HEK293 (cell line): ENCODE measurements at regions not wholly inside any gene's neighbourhood (a gene's known extent, or its start where the extent isn't known, plus 50 kb on each side); places are given as distances from the start of the nearest gene placed in this dataset.

ENCODE experiments used
- CTCF ChIA-PET: fragments of 350-600 bp; formaldehyde crosslinking; extraction: SDS; loops from one replicate; lab custom pipeline; 2021; ENCODE audit warnings: antibody characterized with exemption; lab: Yijun Ruan, JAX
- POLR2A ChIA-PET: fragments of 300-600 bp; formaldehyde crosslinking; extraction: SDS; loops from one replicate; lab custom pipeline; 2020; ENCODE audit warnings: antibody characterized with exemption, inconsistent platforms; lab: Yijun Ruan, JAX
- H3K27ac ChIP-seq: fragments of 200-500 bp; sonication (Bioruptor generic); 2 replicates; pipeline ENCODE4 v1.5.1; 2014; ENCODE audit warnings: low read depth, low read length, control low read depth, inconsistent platforms; ENCODE audit errors: extremely low read depth
- H3K36me3 ChIP-seq, 2 experiments: fragments of 200-500 bp in 1 of 2; sonication (Bioruptor generic) in 1 of 2; 1 replicate in 1 of 2; 2 replicates in 1 of 2; pipeline ENCODE4 v1.5.1; 2014 to 2017; ENCODE audit warnings: inconsistent platforms in 2 of 2, low read length in 2 of 2; ENCODE audit not compliant: control insufficient read depth in 2 of 2, insufficient read depth in 1 of 2
- H3K4me1 ChIP-seq: fragments of 200-500 bp; sonication (Bioruptor generic); 2 replicates; pipeline ENCODE4 v1.5.1; 2014; ENCODE audit warnings: mild to moderate bottlenecking, low read length, inconsistent platforms; ENCODE audit not compliant: control insufficient read depth, insufficient read depth
- H3K4me3 ChIP-seq: 2 replicates; pipeline ENCODE4 v1.5.1; 2011; ENCODE audit warnings: low read depth, mild to moderate bottlenecking, control low read depth, low read length, moderate library complexity
- H3K9me3 ChIP-seq: fragments of 200-500 bp; sonication (Bioruptor generic); 2 replicates; pipeline ENCODE4 v1.5.1; 2014; ENCODE audit warnings: low read depth, low read length, inconsistent platforms; ENCODE audit not compliant: control insufficient read depth, insufficient read depth
- IKZF3 ChIP-seq: fragments of 450-650 bp; IDR thresholded peaks from 2 replicates; pipeline ENCODE4 v1.5.0; 2018; ENCODE audit warnings: missing biosample characterization, mild to moderate bottlenecking, missing genetic modification characterization, moderate library complexity
- SCRT1 ChIP-seq: fragments of 450-650 bp; formaldehyde crosslinking; IDR thresholded peaks from 2 replicates; pipeline ENCODE4 v1.5.1; 2016; ENCODE audit warnings: missing biosample characterization, missing genetic modification characterization, borderline replicate concordance
- SP3 ChIP-seq: fragments of 450-650 bp; formaldehyde crosslinking; IDR thresholded peaks from 2 replicates; pipeline ENCODE4 v1.5.1; 2016; ENCODE audit warnings: missing biosample characterization, missing genetic modification characterization
- TCF7L2 ChIP-seq: IDR thresholded peaks from 2 replicates; pipeline ENCODE4 v1.6.1; 2011; ENCODE audit warnings: low read depth, mild to moderate bottlenecking, inconsistent platforms, low read length, moderate library complexity, borderline replicate concordance
- ZFP41 ChIP-seq: fragments of 450-650 bp; formaldehyde crosslinking; IDR thresholded peaks from 2 replicates; pipeline ENCODE4 v1.5.1; 2016; ENCODE audit warnings: missing biosample characterization, missing genetic modification characterization, borderline replicate concordance
- ZIC2 ChIP-seq: fragments of 450-650 bp; formaldehyde crosslinking; IDR thresholded peaks from 2 replicates; pipeline ENCODE4 v1.5.1; 2016; ENCODE audit warnings: missing biosample characterization, missing genetic modification characterization
- ZNF112 ChIP-seq: fragments of 450-650 bp; formaldehyde crosslinking; IDR thresholded peaks from 2 replicates; pipeline ENCODE4 v1.5.0; 2017; ENCODE audit warnings: missing biosample characterization, missing genetic modification characterization
- ZNF211 ChIP-seq: fragments of 450-650 bp; formaldehyde crosslinking; IDR thresholded peaks from 2 replicates; pipeline ENCODE4 v1.5.1; 2016; ENCODE audit warnings: low read depth, missing biosample characterization, missing genetic modification characterization
- ZNF214 ChIP-seq: fragments of 450-650 bp; formaldehyde crosslinking; IDR thresholded peaks from 2 replicates; pipeline ENCODE4 v1.5.1; 2017; ENCODE audit warnings: missing biosample characterization, mild to moderate bottlenecking, missing genetic modification characterization, borderline replicate concordance
- ZNF248 ChIP-seq: fragments of 450-650 bp; formaldehyde crosslinking; IDR thresholded peaks from 2 replicates; pipeline ENCODE4 v1.5.1; 2017; ENCODE audit warnings: missing biosample characterization, missing genetic modification characterization
- ZNF324 ChIP-seq: fragments of 450-650 bp; formaldehyde crosslinking; IDR thresholded peaks from 2 replicates; pipeline ENCODE4 v1.5.1; 2016; ENCODE audit warnings: missing biosample characterization, missing genetic modification characterization
- ZNF366 ChIP-seq: fragments of 450-650 bp; formaldehyde crosslinking; conservative IDR thresholded peaks from 2 replicates; pipeline ENCODE4 v1.5.1; 2016; ENCODE audit warnings: missing biosample characterization, missing genetic modification characterization
- ZNF37A ChIP-seq: fragments of 450-650 bp; IDR thresholded peaks from 2 replicates; pipeline ENCODE4 v1.5.1; 2018; ENCODE audit warnings: missing biosample characterization, missing genetic modification characterization
- ZNF423 ChIP-seq: fragments of 450-650 bp; formaldehyde crosslinking; IDR thresholded peaks from 2 replicates; pipeline ENCODE4 v1.5.1; 2016; ENCODE audit warnings: missing biosample characterization, missing genetic modification characterization
- ZNF514 ChIP-seq: fragments of 450-650 bp; formaldehyde crosslinking; IDR thresholded peaks from 2 replicates; pipeline ENCODE4 v1.5.1; 2016; ENCODE audit warnings: missing biosample characterization, missing genetic modification characterization
- ZNF529 ChIP-seq: fragments of 450-650 bp; formaldehyde crosslinking; IDR thresholded peaks from 2 replicates; pipeline ENCODE4 v1.5.1; 2017; ENCODE audit warnings: missing genetic modification characterization, missing biosample characterization; ENCODE audit not compliant: insufficient replicate concordance
- ZNF558 ChIP-seq: fragments of 450-650 bp; formaldehyde crosslinking; IDR thresholded peaks from 2 replicates; pipeline ENCODE4 v1.5.1; 2016; ENCODE audit warnings: missing biosample characterization, missing genetic modification characterization
- ZNF707 ChIP-seq: fragments of 450-650 bp; formaldehyde crosslinking; IDR thresholded peaks from 2 replicates; pipeline ENCODE4 v1.5.1; 2016; ENCODE audit warnings: missing biosample characterization, missing genetic modification characterization
- ZNF785 ChIP-seq: fragments of 450-650 bp; formaldehyde crosslinking; IDR thresholded peaks from 2 replicates; pipeline ENCODE4 v1.5.1; 2016; ENCODE audit warnings: missing biosample characterization, missing genetic modification characterization
- ZSCAN30 ChIP-seq: fragments of 450-650 bp; IDR thresholded peaks from 2 replicates; pipeline ENCODE4 v1.5.1; 2018; ENCODE audit warnings: missing biosample characterization, mild to moderate bottlenecking, missing genetic modification characterization, moderate library complexity
- TF ChIP-seq, protein P1 (sequence below): fragments of 450-650 bp; formaldehyde crosslinking; IDR thresholded peaks from 2 replicates; pipeline ENCODE4 v1.5.1; 2016; ENCODE audit warnings: missing biosample characterization, missing genetic modification characterization
- TF ChIP-seq, protein P2 (sequence below): fragments of 450-650 bp; formaldehyde crosslinking; IDR thresholded peaks from 2 replicates; pipeline ENCODE4 v1.5.1; 2016; ENCODE audit warnings: missing biosample characterization, missing genetic modification characterization
- TF ChIP-seq, protein P3 (sequence below): fragments of 450-650 bp; formaldehyde crosslinking; IDR thresholded peaks from 2 replicates; pipeline ENCODE4 v1.5.1; 2016; ENCODE audit warnings: missing biosample characterization, missing genetic modification characterization, low read depth
- TF ChIP-seq, protein P4 (sequence below): fragments of 450-650 bp; formaldehyde crosslinking; IDR thresholded peaks from 2 replicates; pipeline ENCODE4 v1.5.1; 2016; ENCODE audit warnings: missing biosample characterization, missing genetic modification characterization
- TF ChIP-seq, protein P5 (sequence below): fragments of 450-650 bp; formaldehyde crosslinking; IDR thresholded peaks from 2 replicates; pipeline ENCODE4 v1.5.1; 2016; ENCODE audit warnings: missing biosample characterization, missing genetic modification characterization

DNA sequence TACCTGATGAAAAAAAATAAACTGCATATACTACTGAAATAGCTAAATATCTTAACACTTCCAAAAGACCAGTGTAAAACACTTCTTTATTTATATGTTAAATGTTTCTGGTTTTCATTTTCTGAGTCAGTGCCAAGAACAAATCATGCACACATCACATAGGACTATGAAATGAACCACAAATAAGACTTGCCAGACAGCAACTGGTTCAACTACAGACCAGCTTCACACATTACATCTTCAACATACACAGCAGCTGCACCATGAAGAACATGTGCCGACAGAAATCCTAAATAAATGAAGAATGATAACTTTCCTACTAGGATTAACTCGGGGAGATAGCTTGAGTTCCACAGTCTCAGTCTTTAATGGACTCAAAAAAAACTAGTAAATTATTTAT is 168.3 kb upstream of the STXBP5 start (continued):
- TF ChIP-seq, protein P1, sequence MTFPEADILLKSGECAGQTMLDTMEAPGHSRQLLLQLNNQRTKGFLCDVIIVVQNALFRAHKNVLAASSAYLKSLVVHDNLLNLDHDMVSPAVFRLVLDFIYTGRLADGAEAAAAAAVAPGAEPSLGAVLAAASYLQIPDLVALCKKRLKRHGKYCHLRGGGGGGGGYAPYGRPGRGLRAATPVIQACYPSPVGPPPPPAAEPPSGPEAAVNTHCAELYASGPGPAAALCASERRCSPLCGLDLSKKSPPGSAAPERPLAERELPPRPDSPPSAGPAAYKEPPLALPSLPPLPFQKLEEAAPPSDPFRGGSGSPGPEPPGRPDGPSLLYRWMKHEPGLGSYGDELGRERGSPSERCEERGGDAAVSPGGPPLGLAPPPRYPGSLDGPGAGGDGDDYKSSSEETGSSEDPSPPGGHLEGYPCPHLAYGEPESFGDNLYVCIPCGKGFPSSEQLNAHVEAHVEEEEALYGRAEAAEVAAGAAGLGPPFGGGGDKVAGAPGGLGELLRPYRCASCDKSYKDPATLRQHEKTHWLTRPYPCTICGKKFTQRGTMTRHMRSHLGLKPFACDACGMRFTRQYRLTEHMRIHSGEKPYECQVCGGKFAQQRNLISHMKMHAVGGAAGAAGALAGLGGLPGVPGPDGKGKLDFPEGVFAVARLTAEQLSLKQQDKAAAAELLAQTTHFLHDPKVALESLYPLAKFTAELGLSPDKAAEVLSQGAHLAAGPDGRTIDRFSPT (tag by site-specific recombination), result no peak
- TF ChIP-seq ZNF37A (tag by site-specific recombination), result no peak
- no peak for TF ChIP-seq ZSCAN30 (tag by site-specific recombination)

DNA sequence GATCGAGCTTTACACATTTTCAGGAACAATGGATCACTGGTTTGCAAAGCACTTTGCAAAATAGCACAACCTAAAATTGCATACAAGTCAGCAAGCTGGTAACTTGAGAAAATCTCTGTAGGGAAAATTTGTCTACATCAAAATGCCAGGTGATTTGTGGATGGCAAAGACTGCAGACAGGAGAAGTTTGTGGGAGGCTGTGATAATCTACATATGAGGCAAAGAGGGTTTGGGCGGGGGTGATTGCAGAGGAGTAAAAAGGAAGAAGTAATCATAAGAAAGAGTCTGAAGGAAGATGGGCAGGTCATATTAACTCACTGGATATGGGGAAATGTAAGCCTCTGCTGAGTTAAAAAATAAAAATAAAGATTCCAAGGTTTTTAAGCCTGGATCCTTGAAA is 166.3 kb upstream of the STXBP5 start:
- H3K4me1 ChIP-seq, result no peaks in the 10 kb centered on the region
- no peak overlapping the region for H3K4me3 ChIP-seq
- no peaks in the 10 kb centered on the region for H3K36me3 ChIP-seq
- H3K9me3 ChIP-seq, result no peaks in the 10 kb centered on the region
- H3K27ac ChIP-seq, result no peak overlapping the region
- POLR2A ChIA-PET, result no interaction called here
- CTCF ChIA-PET, result interaction anchor here (0.6 to 1.0 kb wide), 3 partner anchors 15 to 133 kb away, joined by 3 to 4 read pairs (median 3); no protein-coding TSS in a partner anchor
- no peak for TF ChIP-seq ZNF324
- no peak for TF ChIP-seq ZFP41
- TF ChIP-seq, protein P2, sequence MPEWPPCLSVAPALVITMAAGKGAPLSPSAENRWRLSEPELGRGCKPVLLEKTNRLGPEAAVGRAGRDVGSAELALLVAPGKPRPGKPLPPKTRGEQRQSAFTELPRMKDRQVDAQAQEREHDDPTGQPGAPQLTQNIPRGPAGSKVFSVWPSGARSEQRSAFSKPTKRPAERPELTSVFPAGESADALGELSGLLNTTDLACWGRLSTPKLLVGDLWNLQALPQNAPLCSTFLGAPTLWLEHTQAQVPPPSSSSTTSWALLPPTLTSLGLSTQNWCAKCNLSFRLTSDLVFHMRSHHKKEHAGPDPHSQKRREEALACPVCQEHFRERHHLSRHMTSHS (tag by site-specific recombination), result no peak
- TF ChIP-seq, protein P3, sequence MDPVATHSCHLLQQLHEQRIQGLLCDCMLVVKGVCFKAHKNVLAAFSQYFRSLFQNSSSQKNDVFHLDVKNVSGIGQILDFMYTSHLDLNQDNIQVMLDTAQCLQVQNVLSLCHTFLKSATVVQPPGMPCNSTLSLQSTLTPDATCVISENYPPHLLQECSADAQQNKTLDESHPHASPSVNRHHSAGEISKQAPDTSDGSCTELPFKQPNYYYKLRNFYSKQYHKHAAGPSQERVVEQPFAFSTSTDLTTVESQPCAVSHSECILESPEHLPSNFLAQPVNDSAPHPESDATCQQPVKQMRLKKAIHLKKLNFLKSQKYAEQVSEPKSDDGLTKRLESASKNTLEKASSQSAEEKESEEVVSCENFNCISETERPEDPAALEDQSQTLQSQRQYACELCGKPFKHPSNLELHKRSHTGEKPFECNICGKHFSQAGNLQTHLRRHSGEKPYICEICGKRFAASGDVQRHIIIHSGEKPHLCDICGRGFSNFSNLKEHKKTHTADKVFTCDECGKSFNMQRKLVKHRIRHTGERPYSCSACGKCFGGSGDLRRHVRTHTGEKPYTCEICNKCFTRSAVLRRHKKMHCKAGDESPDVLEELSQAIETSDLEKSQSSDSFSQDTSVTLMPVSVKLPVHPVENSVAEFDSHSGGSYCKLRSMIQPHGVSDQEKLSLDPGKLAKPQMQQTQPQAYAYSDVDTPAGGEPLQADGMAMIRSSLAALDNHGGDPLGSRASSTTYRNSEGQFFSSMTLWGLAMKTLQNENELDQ (tag by site-specific recombination), result no peak
- TF ChIP-seq ZIC2 (tag by site-specific recombination), result no peak
- TF ChIP-seq ZNF214 (tag by site-specific recombination), result no peak

DNA sequence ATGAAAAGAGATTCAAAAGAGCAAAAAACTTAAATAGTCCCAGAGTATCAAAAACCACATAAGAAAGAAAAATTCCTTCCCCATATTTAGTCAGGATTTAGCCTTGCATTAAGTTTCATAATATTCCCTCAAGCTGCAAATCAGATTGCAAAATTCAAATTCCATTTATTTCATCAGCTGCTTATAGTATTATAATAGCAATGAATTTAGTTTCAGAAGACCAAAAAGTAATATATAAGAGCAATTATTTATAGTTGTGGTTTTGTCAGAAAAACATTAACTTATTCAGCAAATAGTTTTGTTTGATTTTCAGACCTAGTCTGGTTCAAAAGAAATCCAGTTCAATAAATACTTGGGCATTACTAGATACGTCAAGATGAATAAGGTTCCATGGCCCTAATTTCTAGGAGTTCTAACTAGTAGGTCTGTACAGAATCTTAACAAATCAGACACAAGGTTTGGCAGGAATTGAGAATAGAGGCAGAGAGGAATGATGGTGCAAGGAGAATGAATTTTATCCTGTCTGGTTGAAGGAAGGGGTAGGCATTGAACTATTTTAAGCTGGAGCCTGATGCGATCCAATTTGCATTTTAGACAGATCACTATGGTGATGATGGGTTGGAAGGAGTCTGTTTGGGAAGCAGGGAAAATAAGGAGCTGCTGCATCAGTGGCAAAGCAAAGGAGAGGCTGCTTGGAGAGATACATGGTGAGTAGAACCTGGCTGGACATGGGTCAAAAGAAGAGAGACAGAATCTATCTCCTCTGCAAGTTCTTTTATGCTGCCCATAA is 163.9 kb upstream of the STXBP5 start:
- CTCF ChIA-PET, result interaction anchor here (0.6 kb wide), 1 partner anchor 1436 kb away, joined by 4 read pairs; no protein-coding TSS in a partner anchor
- no peaks in the 10 kb centered on the region for H3K9me3 ChIP-seq
- TF ChIP-seq SP3 (no peak), ZNF514 (no peak), ZNF366 (tag by site-specific recombination) (no peak), ZNF211 (no peak), IKZF3 (tag by site-specific recombination) (no peak), ZNF785 (tag by site-specific recombination) (no peak), ZNF423 (no peak), ZNF529 (tag by site-specific recombination) (no peak), ZNF112 (no peak), ZNF707 (tag by site-specific recombination) (no peak), ZNF248 (tag by site-specific recombination) (no peak), SCRT1 (tag by site-specific recombination) (no peak), ZNF558 (tag by site-specific recombination) (no peak), TCF7L2 (no peak)
- TF ChIP-seq, protein P4, sequence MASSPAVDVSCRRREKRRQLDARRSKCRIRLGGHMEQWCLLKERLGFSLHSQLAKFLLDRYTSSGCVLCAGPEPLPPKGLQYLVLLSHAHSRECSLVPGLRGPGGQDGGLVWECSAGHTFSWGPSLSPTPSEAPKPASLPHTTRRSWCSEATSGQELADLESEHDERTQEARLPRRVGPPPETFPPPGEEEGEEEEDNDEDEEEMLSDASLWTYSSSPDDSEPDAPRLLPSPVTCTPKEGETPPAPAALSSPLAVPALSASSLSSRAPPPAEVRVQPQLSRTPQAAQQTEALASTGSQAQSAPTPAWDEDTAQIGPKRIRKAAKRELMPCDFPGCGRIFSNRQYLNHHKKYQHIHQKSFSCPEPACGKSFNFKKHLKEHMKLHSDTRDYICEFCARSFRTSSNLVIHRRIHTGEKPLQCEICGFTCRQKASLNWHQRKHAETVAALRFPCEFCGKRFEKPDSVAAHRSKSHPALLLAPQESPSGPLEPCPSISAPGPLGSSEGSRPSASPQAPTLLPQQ, result no peak
- TF ChIP-seq, protein P5, sequence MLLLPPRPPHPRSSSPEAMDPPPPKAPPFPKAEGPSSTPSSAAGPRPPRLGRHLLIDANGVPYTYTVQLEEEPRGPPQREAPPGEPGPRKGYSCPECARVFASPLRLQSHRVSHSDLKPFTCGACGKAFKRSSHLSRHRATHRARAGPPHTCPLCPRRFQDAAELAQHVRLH (tag by site-specific recombination), result no peak

More for the DNA sequence above, 163.9 kb upstream of the STXBP5 start:
- Histone ChIP-seq H3K27ac (no peak overlapping the region), H3K4me3 (no peak overlapping the region), H3K36me3 (no peaks in the 10 kb centered on the region), H3K4me1 (no peaks in the 10 kb centered on the region)
- POLR2A ChIA-PET, result no interaction called here
